ENCODE measurements at regions not wholly inside any gene's neighbourhood (a gene's known extent, or its start where the extent isn't known, plus 50 kb on each side); places are given as distances from the start of the nearest gene placed in this dataset.

DNA sequence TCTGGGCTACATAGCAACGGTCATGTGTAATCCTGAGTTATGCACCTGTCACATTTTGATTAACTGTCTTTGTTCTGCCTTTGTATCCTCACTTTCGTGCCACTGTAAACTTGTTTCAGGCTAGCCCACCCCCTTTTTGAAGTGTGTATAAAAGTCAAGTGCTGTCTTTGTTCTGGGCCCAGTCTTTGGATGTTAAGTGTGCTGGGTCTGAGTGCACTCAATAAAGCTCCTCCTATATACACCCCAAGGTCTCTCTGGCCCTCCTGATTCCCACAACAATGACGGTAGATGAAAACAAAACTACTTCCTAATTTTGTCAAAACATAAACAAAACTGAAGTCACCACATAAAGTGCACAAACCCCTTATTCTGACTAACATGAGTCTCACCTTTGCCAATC lies 633.4 kb downstream of the DSC3 start:
- ATAC-seq (no peak), DNase-seq (ENCODE audit: low spot score) (no peak)
- intact Hi-C loops (cut with DNase I) = no loop called here

- intact Hi-C loops (cut with DNase I) = no loop called here
- DNase-seq (ENCODE audit: low spot score) = no peak
- no peak for ATAC-seq
Measured at GRCh38 chr18:30406728-30407127, 635.8 kb downstream of the DSC3 start.

DNA sequence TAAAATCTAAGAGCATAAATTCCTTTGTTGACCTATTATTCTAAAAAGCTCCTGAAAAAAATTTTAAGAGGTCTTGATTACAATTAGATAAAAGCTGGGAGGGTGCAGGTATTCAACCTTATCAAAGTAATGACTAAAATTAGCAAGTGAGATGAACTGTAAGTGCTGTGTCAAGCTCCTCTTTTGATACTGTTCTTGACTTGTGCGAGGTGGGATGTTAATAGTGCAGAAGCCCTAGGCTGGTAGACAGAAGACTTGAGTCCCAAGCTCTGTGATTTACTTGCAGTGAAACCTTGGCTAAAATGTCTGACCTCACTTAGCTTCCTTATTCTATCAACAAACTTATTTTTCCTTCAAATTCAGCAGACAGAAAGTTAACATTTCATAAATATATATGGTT lies 637.5 kb downstream of the DSC3 start:
- DNase-seq (ENCODE audit: low spot score) = no peak
- intact Hi-C loops (cut with DNase I) = no loop called here
- ATAC-seq = no peak

GRCh38 chr18:30404422-30404821 lies 638.1 kb downstream of the DSC3 start:
- DNase-seq (ENCODE audit: low spot score) = no peak
- no peak for ATAC-seq
- intact Hi-C loops (cut with DNase I) = no loop called here

GRCh38 chr18:30403278-30403677 lies 639.3 kb downstream of the DSC3 start:
- DNase-seq (ENCODE audit: low spot score) (no peak), ATAC-seq (no peak)
- intact Hi-C loops (cut with DNase I) = no loop called here

DNA sequence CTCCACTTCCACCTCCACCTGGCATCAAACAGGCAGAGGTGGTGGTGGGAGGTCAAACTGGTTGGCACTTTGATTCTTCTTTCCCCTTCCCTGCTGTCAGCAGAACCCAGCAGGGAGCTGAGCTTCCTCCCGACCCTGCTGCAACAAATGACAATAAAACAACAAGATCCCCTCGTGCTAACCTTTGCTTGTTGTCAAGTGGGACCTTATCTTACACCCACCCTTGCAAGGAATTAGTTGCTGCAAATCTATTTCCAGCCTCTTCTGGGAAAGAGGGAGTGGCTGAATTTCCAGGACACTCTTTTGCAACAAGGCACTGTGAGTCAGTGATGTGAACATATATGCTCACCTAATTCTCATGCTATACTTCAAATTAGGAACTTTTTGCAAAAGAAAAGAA lies 655.1 kb downstream of the DSC3 start:
- no peak for ATAC-seq

GRCh38 chr18:30386624-30387023 lies 655.9 kb downstream of the DSC3 start:
- DNase-seq (ENCODE audit: low spot score) (no peak), ATAC-seq (no peak)
- intact Hi-C loops (cut with DNase I) = no loop called here

More for the DNA sequence above, 655.1 kb downstream of the DSC3 start:
- intact Hi-C loops (cut with DNase I) = no loop called here
- no peak for DNase-seq (ENCODE audit: low spot score)

- DNase-seq (ENCODE audit: low spot score) (no peak), ATAC-seq (no peak)
- intact Hi-C loops (cut with DNase I) = no loop called here
Measured at GRCh38 chr18:30385684-30386083, 656.9 kb downstream of the DSC3 start.

DNA sequence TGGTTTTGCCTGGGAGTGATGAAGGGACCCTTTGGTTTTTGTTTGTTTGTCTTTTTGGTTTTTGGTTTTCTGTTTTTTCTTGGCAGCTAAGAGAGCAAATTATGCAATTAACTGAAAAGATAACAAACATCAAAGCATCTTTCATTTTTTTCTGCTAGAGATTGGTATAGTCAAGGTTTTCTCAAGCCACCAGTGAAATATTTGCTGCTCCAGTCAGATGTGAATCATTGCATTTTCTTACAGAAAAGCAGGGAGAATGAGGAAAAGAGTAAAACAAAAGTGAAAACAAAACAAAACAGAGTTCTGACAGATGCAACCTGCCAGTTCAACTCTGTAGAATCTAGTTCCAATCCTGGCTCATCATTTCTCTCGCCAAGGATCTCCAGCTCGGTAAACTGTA lies 660.7 kb downstream of the DSC3 start:
- ATAC-seq = no peak
- intact Hi-C loops (cut with DNase I) = no loop called here
- no peak for DNase-seq (ENCODE audit: low spot score)

GRCh38 chr18:30378097-30378496 lies 664.4 kb downstream of the DSC3 start:
- no peak for DNase-seq (ENCODE audit: low spot score)
- intact Hi-C loops (cut with DNase I) = no loop called here
- no peak for ATAC-seq

DNA sequence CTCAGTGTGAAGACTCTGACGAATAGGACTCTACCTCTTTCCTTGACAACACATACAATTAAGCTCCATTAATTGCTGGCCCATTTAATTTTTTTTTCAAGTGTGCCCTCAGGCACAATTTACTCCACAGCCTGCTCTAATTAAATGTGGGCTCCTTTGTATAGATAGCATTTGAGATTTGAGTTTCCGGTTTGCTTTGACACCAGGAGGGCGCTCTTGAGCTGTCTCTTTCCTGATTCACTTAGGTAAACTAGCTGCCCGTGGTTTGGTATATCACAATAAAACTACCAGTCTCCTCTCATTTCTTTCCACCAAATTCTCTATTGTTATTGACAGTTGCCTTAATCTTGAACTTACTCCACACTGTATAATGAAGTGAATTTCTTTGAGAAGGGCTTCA lies 666.0 kb downstream of the DSC3 start:
- intact Hi-C loops (cut with DNase I) = no loop called here
- ATAC-seq = no peak
- no peak for DNase-seq (ENCODE audit: low spot score)

GRCh38 chr18:30361864-30362540 lies 680.5 kb downstream of the DSC3 start:
- ATAC-seq = no peak
- intact Hi-C loops (cut with DNase I) = no loop called here
- DNase-seq (ENCODE audit: low spot score) = no peak

DNA sequence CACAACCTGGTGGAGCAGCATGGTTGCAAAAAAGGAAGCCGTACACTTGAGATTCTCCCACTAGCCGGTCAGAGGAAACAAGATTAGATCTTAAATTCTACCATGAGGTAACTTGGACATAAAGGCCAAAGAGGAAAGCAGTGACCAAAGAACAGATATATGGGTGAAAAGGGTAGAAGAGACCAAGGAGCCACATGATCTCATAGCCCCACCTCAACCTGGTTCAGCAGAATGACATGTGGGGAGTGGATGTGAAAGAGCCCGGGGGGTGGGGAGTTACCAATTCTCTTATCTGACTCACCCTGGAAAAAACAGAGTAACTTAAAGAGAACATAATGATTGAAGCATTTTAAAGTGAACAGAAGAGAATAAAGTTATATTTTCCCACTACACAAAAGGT lies 683.0 kb downstream of the DSC3 start:
- ATAC-seq (no peak), DNase-seq (ENCODE audit: low spot score) (no peak)
- intact Hi-C loops (cut with DNase I) = no loop called here

- no peak for ATAC-seq
- no peak for DNase-seq (ENCODE audit: low spot score)
- intact Hi-C loops (cut with DNase I) = no loop called here
Measured at GRCh38 chr18:30358555-30358954, 684.0 kb downstream of the DSC3 start.

DNA sequence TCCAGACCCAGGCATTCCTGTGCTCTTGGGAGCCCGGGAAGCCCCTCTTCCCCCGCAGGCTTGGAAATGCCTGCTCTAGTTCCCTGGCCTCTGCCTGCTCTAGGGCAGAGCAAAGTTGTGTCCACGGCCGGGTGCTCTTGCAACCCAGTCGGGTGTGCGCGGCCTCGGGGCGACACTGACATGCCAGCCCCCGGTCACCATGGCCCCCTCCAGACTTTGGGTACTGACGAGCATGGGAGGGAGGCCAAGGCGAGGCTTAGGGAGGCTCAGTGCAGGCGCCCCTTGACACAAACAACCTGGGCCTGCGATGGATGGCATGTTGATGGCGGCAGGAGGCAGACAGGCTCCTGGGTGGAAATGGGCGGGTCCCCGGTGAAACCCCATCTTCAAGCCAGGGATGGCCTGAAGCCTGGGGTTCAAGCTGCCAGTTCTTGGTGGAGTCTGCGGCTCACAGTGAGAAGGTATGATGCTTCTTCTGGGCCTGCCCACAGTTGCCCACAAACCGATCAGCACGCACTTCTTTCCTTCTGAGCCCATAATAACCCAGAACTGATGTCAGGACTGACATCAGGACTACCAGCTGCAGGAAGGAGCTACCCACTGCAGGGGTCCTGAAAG lies 689.9 kb downstream of the DSC3 start:
- DNase-seq (ENCODE audit: low spot score) = no peak
- intact Hi-C loops (cut with DNase I) = no loop called here
- ATAC-seq = peak; percentile 15

GRCh38 chr18:30350263-30350662 lies 692.3 kb downstream of the DSC3 start:
- DNase-seq (ENCODE audit: low spot score) = no peak
- no peak for ATAC-seq
- intact Hi-C loops (cut with DNase I) = no loop called here

DNA sequence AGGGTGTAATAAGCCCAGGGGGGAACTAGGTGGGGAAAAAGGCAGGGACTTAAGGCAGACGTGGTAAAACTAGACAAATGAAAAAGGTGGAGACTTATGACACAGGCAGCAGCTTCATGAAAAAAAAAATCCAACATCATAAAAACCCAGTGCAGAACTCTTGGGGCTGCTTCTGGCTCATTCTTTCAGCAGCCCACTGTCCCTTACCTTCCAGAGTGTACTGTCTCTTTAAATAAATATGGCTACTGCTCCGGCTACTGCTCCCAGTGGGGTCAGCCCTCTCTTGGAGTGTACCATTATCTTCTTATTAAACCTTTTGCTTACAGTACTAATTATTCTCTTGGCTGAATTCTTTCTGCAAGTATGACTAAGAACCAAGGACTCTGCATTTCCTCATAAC lies 699.5 kb downstream of the DSC3 start:
- ATAC-seq (no peak), DNase-seq (ENCODE audit: low spot score) (no peak)
- intact Hi-C loops (cut with DNase I) = no loop called here

- intact Hi-C loops (cut with DNase I) = no loop called here
- DNase-seq (ENCODE audit: low spot score) (no peak), ATAC-seq (no peak)
Measured at GRCh38 chr18:30342675-30343074, 699.9 kb downstream of the DSC3 start.

DNA sequence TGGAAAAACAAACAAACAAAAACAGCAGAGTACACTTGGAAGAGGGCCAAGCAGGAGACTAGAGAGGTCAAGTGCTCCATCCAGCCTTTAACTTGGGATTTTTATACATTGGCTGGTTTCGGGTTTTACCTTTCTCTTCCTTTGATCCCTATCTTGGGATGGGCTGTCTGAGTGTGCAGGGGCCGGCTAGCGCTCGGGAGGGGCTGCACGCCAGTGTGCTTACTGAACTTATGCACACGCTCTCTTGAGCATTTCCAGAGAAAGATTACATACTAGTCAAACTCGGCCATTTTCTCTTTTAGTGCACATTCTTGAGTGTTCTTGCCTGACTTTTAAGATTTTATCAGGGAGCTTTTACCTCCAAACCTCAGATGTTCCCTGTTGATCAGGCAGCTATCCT lies 707.8 kb downstream of the DSC3 start:
- ATAC-seq = no peak
- intact Hi-C loops (cut with DNase I) = no loop called here

DNA sequence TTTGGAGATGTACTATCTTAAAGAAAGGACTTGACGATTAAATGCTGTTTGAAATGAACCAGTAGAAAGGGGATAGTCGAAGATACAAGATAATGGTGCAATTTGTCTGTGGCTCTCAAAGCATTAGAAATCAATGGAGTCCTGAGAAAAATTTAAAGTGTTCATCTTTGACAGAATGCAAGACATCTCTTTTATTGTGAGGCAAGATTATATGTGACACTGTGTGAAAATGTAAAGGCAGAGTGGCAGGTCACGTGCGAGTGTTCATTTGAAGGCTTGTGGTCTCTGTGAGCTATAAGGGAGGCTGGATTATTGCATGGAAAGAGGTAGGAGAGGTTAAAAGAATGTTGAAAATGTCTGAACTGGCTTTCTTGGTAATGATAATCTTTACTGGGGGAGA lies 709.2 kb downstream of the DSC3 start:
- intact Hi-C loops (cut with DNase I) = no loop called here
- DNase-seq (ENCODE audit: low spot score) = no peak
- ATAC-seq = no peak

More for the DNA sequence above, 707.8 kb downstream of the DSC3 start:
- DNase-seq (ENCODE audit: low spot score) = no peak

- ATAC-seq (no peak), DNase-seq (ENCODE audit: low spot score) (no peak)
- intact Hi-C loops (cut with DNase I) = no loop called here
Measured at GRCh38 chr18:30328839-30329238, 713.7 kb downstream of the DSC3 start.

Data from sciatic nerve (tissue), 2 donors.